Ramos (cell line): ENCODE measurements at regions not wholly inside any gene's neighbourhood (a gene's known extent, or its start where the extent isn't known, plus 50 kb on each side); places are given as distances from the start of the nearest gene placed in this dataset.

ENCODE experiments used
- in situ Hi-C: fragments of 300-500 bp; cut with MboI; formaldehyde crosslinking; loops from one replicate; pipeline ENCODE4 v1.14.3; 2022; ENCODE audit warnings: low sequenced_read_pairs; ENCODE audit not compliant: unreplicated experiment

GRCh38 chr9:116027951-116028350, 125.6 kb upstream of the PAPPA start:
- in situ Hi-C loops: no loop called here

GRCh38 chr9:116030517-116030916, 123.1 kb upstream of the PAPPA start:
- in situ Hi-C loops: no loop called here

DNA sequence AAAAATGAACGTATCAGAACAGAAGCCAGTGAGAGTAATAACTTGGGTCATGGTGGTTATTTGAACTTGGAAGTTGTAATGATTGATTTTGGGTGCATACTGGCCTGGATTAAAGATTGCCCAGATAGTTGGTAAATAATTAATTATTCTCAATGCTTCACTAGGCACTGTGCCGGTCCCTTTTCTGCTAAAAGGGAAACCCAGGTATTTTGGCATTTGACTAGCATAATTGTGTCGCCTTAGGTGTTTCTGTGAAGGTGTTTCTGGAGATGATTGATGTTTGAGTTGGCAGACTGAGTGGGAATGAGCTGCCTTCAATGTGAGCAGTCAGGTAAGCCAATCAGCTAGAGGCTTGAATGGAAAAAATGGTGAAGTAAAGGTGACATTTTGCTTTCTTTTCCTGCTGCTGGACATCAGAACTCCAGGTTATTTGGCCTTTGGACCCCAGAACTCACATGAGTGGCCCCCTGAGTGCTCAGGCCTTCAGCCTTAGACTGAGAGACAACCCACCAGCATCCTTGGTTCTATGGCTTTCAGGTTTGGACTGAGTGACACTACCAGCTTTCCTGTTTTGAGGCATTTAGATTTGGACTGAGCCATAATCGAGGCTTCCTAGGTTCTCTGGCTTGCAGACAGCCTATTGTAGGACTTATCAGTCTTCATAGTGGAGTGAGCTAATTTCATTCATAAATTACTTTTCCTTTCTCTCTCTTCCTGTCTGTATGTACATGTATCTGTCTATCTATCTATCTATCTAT, 120.7 kb upstream of the PAPPA start:
- in situ Hi-C loops: no loop called here

GRCh38 chr9:116039312-116039711, 114.3 kb upstream of the PAPPA start:
- in situ Hi-C loops: no loop called here

GRCh38 chr9:116039893-116040292, 113.7 kb upstream of the PAPPA start:
- in situ Hi-C loops: no loop called here

- in situ Hi-C loops: no loop called here
Observed at GRCh38 chr9:116042321-116042720, 111.3 kb upstream of the PAPPA start.

DNA sequence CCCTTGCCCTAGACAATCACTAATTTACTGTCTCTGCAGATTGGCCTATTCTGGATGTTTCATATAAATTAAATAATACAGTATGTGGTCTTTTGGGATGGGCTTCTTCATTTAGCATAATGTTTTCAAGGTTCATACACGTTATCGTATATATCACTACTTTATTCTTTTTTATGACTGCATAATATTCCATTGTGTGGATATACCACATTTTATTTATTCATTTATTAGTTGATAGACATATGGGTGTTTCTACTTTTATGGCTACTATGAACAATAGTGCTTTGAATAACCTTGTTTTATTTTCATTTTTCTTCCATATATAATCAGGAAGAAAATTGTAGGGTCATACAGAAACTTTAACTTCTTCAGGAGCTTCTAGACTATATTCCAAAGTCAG, 108.5 kb upstream of the PAPPA start:
- in situ Hi-C loops: no loop called here

GRCh38 chr9:116048081-116048480, 105.5 kb upstream of the PAPPA start:
- in situ Hi-C loops: no loop called here

DNA sequence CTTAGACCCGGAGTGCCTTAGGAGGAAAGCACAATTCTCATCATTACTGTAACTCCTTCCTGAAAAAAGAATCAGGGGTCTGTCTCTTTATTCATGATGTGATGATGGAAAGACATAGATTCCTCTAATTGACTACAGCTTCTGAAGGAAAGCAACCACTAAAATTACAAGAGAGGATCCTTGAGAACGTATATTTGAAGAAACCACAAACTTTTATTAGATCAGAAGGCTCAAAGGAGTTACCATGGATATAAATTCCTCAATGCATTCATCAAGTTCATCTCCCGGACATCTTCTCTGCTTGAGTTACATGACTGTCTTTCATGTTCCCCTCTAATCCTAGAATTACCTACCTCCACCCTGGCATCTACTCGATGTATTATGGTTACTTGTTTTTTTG, 104.1 kb upstream of the PAPPA start:
- in situ Hi-C loops: no loop called here

- in situ Hi-C loops: no loop called here
Observed at GRCh38 chr9:116051528-116051927, 102.1 kb upstream of the PAPPA start.

- in situ Hi-C loops: no loop called here
Observed at GRCh38 chr9:116055536-116055935, 98.1 kb upstream of the PAPPA start.

DNA sequence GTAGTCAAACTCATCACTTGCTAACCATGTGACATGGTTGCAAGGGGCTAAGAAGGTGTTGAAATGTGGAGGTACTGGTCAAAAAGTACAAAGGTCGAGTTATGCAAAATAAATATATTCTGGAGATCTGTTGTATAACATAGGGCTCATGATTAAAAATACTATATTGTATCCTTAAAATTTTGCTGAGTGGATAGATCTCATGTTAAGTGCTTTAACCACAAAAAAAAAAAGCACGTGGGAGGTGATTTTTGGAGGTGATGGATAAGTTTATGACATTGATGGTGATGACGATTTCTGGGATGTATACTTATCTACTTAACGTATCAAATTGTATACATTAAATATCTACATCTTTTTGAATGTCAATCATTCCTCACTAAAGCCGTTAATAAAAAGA, 96.2 kb upstream of the PAPPA start:
- in situ Hi-C loops: no loop called here

- in situ Hi-C loops: no loop called here
Observed at GRCh38 chr9:116058421-116058820, 95.2 kb upstream of the PAPPA start.

DNA sequence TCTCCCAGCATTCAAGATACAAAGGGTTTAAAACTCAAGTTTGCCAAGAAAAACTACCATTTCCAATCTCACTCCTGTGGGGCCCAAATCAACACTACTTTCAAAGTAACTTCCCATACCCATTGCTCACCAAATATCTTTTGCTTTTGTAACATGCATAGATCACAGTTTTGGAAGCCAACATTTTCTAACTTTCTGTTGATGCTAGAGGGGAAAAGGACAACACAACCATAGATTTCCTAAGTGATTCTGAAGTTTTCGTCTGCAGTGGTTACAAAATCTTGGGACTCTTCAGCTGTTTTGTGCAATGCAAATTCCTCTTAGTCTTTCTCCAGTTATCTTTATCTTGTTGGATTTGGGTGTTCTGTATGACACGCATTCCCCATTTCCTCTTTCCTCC, 94.1 kb upstream of the PAPPA start:
- in situ Hi-C loops: no loop called here

GRCh38 chr9:116060631-116061030, 93.0 kb upstream of the PAPPA start:
- in situ Hi-C loops: no loop called here

- in situ Hi-C loops: no loop called here
Observed at GRCh38 chr9:116061546-116062205, 91.9 kb upstream of the PAPPA start.

- in situ Hi-C loops: no loop called here
Observed at GRCh38 chr9:116062206-116062550, 91.4 kb upstream of the PAPPA start.

DNA sequence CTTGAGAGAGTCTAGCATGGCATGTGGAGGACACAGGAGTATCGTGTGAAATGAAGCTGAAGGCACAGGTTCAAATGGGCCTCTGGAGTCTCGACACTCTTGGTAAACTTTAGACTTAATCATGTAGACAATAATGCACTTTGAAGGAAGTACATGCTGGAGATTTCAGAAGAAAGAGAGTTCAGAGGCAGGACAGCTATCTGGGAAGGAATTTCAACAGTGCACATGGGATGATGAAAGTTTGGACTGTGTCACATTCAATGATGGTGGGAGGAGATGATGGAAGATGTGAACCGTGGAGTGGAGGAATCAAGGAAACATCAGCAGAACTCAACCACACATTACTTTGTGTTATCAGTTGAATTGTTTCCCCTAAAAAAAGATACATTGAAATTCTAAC, 88.6 kb upstream of the PAPPA start:
- in situ Hi-C loops: no loop called here

DNA sequence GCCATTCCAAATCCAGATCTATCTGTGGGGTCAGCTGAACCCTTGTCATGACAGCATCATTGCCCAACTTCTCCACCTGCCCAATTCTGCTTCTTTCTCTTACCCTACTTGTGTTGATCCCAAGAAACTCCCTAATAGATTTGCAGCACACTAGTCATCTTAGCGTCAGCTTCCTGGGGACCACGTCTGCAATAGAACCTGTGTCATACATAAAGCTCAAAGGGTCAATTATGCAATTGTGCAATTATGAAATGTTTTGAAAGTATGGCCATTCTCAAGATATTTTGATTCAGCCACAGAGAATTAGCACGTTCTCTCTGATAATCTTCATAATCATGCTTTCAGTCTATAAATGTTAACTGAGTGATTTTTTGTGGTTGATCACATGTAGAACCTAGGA, 87.4 kb upstream of the PAPPA start:
- in situ Hi-C loops: no loop called here

GRCh38 chr9:116067566-116067965, 86.0 kb upstream of the PAPPA start:
- in situ Hi-C loops: no loop called here

GRCh38 chr9:116070256-116070914, 83.2 kb upstream of the PAPPA start:
- in situ Hi-C loops: no loop called here

DNA sequence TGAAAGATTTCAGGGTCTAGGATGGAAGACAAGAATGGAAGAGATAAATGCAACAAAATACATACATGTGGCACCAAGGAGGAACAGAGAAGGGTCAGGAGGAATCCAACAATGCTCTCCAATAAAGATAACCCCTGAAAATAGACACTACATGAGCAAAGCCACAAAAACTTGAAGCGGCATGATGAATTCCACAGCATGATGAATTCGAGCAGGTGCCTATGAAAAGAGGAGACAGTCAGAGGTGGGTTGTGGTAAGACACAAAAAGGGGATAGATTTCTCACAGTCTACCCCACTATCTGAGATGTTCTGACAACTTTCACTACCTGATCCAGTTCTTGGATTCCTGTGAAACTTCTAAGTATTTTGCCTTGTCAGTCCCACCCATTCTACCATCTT, 81.5 kb upstream of the PAPPA start:
- in situ Hi-C loops: no loop called here
